ENCODE measurements at regions not wholly inside any gene's neighbourhood (a gene's known extent, or its start where the extent isn't known, plus 50 kb on each side); places are given as distances from the start of the nearest gene placed in this dataset.
"Not testable (repeated sequence)": the region's sequence is repeated elsewhere in the genome, so short reads cannot be mapped to it uniquely, and the experiment has no call there.

DNA sequence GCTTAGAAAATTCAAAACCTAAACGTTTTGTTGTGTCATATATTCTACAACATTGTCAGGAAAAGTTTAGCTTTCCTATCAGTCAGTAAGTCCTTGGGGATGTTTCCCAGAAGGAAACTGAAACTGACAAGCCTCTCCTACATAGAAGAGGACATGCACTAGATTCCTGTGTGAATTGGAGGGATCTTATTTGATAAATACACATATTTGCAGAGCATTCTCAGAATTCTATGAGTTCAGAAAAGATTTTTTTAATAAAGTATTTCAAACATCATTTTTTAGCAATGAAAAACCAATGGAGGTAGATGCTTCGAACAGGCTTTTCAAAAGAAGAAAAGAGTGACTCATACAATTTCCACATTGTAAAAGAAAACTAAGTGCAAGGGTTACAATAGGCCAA lies 1706.7 kb downstream of the SUCLG1 start:
- no peak for DNase-seq

- DNase-seq: no peak
These were observed 1710.4 kb downstream of the SUCLG1 start for GRCh38 chr2:82748653-82749052.

- no peak for DNase-seq
These were observed 1718.6 kb downstream of the SUCLG1 start for GRCh38 chr2:82740527-82740926.

GRCh38 chr2:82737965-82738364 lies 1721.1 kb downstream of the SUCLG1 start:
- DNase-seq: not testable (repeated sequence)

GRCh38 chr2:82735336-82735735 lies 1723.7 kb downstream of the SUCLG1 start:
- DNase-seq: no peak

DNA sequence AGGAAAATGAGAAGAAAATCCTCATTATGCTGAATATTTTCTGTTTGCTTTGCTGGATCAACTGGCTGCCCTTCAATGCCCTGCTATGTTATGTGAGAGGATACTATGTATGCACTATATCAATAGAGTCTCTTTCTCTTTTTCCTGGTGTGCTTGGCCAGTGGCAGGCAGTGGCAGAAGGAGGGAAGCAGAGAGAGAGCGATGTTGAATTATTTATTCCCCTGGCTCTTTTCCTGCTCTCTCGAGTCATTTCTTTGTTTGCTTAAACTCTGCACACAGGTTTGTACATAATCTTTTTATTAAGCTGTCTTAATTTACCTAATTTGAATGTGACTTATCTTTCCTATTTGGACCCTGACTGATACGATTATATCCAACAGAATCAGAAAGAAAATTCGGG lies 1727.3 kb downstream of the SUCLG1 start:
- DNase-seq: no peak

- no peak for DNase-seq
These were observed 1728.3 kb downstream of the SUCLG1 start for GRCh38 chr2:82730811-82731210.

DNA sequence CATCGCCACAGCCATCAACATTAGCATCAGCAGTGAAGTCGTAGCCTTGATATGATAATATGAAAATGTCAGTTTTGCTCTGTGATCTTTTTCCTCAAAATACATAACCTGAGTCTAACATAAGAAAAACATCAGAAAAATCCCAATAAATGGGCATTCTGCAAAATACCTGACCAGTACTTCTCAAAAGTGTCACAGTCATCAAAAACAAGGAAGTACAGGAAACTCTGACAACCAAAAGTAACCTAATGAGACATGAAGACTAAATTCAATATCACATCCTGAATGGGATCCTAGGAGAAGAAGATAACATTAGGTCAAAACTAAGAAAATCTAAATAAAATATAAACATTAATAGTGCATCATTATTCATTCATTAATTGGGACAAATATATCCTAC lies 1731.0 kb downstream of the SUCLG1 start:
- no peak for DNase-seq

DNA sequence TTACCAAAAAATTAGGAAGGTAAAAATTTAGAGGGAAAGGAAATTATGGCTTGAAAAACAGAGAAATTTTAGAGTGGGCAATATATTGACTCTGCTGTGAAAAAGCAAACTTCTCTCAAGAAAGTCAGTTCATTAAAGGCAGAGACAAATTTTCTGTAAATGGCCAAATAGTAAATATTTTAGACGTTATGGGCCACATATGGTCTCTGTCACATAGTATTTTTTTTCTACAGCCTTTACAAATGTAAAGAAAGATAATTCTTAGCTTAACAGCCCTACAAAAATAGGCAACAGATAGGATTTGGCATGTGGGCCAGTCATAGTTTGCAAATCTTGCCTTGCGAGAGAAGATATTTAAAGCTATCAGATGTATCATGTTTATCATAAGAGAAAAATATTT lies 1750.4 kb downstream of the SUCLG1 start:
- DNase-seq: no peak

DNA sequence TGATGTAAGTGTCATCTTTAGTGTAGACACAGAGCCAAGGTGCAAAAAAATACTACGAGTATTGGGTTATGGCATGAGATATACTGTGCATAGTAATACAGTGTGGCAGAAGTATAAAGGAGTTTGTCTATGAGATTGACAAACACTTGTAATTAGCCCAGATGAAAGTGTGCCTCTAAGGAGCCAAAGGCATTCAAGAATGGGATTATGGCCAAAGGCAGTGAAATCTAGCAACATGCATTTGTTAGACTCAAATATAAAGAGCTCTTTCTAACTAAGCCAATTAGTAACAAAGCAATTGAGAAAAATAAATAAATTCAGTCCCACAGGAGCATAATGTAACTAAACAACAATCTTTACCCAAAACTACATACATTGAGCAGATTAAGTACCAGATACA lies 1761.8 kb downstream of the SUCLG1 start:
- DNase-seq: no peak

DNA sequence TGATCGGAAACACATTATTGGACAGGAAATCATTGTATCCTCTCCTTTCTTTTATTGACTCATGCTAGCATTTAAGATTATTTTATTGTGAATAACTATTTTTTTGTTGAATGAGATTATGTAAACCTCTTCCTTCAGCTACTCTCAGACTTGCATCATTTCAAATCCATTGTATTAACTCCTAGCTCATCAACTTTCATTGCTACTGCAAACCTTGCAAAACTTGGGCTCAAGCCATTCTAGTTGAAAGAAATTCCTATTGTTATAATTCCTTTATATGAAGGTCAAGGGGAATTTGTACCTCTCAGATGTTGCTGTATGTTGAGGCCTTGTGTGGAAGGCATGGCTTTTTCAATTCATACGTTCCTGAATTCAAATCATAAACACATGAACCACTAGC lies 1764.6 kb downstream of the SUCLG1 start:
- DNase-seq: no peak

GRCh38 chr2:82690757-82691411 lies 1768.2 kb downstream of the SUCLG1 start:
- no peak for DNase-seq

DNA sequence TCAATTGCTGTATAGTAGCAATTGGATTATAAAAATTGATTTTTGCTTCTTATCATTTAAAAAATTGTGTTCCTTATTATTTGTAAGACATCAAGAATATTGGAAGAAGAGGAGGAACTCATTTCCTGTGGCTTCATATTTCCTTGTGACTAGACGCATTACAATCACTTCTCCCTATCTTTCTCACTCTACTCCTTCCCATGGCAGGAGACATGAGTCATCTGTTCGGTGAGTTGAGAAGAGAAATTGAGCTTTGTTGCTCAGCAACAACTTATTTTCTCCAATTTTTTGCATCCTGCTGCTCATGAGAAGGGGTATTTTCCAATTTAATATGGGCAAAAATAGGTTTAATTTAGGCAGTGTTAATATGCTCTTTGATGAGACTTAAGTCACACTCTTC lies 1783.9 kb downstream of the SUCLG1 start:
- no peak for DNase-seq

- no peak for DNase-seq
These were observed 1784.4 kb downstream of the SUCLG1 start for GRCh38 chr2:82674652-82675051.

GRCh38 chr2:82667491-82667890 lies 1791.6 kb downstream of the SUCLG1 start:
- no peak for DNase-seq

- DNase-seq: no peak
These were observed 1793.4 kb downstream of the SUCLG1 start for GRCh38 chr2:82665691-82666090.

GRCh38 chr2:82657106-82657505 lies 1802.0 kb downstream of the SUCLG1 start:
- no peak for DNase-seq

DNA sequence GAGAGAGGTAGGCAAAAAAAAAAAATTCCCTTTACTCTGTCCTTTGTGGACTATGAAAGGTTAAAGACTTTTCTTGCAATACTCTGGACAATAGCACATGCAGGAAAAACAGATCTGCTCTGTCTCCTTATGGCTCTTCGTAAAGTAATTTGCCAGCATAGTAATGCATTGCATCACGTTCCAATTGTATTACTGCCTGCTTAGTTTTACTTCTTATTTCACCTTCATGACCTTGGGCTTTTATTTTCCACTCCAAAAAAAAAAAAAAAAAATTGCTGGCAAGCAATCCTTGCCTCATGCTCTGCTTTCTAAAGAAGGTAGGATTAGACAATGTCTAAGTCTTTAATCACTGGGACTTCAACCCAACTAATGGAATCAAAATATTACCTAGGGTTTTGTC lies 1802.7 kb downstream of the SUCLG1 start:
- DNase-seq: no peak

GRCh38 chr2:82652117-82652516 lies 1807.0 kb downstream of the SUCLG1 start:
- no peak for DNase-seq

GRCh38 chr2:82650038-82650437 lies 1809.0 kb downstream of the SUCLG1 start:
- DNase-seq: no peak

- DNase-seq: no peak
These were observed 1817.4 kb downstream of the SUCLG1 start for GRCh38 chr2:82641598-82642180.

DNA sequence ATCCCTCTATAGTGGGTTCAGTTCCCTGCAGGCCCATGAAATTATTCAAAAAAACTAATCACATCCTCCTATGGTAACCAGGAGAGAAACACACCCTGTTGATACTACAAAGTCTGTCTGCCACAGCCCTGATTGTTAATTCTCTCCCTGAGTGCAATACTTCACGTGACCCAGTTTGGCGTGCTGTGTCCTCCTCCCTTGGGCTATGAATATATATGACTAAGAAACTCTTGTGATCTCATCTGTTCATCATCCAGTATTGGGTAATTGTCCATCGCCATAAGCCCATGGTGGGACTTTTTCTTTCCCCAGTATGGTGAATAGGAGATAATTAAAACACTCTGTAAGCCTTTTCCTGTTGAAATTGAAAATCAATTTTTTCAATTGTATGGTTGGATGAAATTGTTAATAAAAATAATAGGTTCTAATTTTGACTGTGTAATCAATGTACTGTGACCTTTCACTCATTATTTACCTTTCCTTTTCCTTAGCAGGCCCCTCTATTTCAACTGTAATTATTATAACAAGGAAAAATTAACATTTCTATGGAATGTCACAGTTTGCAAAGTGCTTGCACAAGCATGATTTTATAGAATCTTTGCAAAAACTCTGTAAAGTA lies 1822.6 kb downstream of the SUCLG1 start:
- no peak for DNase-seq

DNA sequence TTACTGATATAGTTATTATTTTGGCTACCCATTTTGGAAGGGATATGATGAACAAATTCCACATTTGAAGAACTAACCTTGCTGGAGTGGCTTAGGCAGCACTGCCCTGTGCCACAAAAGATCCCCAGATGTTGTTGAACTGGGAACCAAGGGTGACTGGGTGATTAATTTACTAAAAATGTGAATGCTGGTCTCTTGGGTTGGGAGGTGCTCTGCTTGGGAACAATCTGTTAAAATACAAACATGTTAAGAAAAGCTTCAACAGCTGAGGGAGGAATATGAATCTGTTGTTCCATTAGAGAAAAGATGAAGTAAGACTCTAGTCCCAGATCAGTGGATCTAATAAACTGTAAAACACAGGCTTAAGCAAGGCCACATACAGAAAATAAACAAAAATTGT lies 1860.1 kb downstream of the SUCLG1 start:
- no peak for DNase-seq

GRCh38 chr2:82596581-82596980 lies 1862.5 kb downstream of the SUCLG1 start:
- no peak for DNase-seq

- no peak for DNase-seq
These were observed 1867.4 kb downstream of the SUCLG1 start for GRCh38 chr2:82591718-82592117.
